ENCODE measurements at regions not wholly inside any gene's neighbourhood (a gene's known extent, or its start where the extent isn't known, plus 50 kb on each side); places are given as distances from the start of the nearest gene placed in this dataset.

DNA sequence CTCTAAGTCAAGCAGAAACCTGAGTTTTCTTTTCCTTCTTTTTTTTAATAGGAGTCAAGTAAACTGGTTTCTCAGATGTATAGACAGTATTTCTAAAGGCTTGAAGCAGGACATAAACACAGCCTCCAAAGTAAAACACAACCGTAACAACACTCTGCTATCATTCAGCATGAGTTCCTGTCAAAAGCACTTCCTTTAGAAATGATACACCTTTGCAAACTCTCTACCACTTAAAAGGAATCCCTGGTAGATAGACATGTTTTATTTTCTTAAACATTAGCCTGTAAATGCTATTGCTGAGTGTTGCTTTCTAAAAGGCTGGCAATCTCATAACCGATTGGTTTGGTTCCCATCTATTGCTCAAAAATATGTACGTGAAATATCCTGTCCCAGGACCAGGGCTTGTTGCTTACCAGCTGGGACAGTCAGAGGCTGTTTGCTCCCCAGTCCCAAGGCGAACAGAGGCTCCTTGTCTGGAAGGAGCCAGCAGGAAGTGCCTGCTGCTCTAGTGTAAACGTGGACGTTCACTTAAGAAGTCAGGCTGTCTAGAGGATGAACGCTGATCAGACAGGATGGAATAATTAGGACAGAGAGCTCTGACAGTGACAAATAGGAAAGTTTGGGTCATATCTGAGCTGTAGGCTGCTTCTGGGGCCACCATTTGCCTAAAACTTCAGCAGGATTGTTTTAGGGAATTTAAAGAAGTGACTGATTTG, 173.9 kb upstream of the KLF3 start:
- DNase-seq, result no peak

- no peak for DNase-seq
Observed at GRCh38 chr4:38490753-38491446, 173.1 kb upstream of the KLF3 start.

GRCh38 chr4:38491854-38492478, 172.0 kb upstream of the KLF3 start:
- DNase-seq, result no peak

DNA sequence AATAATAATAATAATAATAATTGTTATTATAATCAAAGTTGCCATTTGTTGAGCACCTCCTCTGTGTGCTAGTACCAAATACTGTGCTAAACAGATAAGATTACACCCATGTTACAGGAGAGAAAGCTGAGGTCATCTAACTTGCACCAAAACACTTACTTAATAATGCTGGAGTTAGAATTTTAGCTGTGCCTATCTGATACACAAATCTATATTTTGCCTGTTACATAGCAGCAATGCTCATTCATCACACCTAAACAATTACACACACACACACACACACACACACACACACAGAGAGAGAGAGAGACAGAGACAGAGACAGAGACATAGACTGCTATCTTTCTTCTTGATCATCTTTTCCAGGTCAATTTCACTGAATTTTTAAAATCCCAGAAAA, 170.9 kb upstream of the KLF3 start:
- no peak for DNase-seq

DNA sequence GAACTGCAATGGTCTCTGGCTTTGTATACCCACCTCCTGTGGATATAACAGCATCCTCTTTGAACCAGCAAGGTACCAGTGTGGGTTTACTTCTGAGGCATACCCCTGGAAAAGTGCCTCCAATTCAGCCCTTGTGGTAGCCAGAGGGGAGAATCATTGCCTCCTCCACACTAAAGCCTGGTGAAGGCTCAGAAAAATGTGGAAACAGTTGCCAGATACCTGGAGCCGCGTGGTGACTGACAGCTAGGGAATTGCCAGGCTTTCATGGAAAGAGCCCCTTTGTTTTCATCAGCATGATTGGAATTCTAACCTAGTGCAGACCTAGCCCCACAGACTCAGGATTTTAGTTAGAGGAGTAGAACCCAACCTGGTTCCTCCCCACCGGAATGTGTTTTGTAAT, 168.6 kb upstream of the KLF3 start:
- no peak for DNase-seq

GRCh38 chr4:38497121-38497520, 166.9 kb upstream of the KLF3 start:
- DNase-seq, result no peak

DNA sequence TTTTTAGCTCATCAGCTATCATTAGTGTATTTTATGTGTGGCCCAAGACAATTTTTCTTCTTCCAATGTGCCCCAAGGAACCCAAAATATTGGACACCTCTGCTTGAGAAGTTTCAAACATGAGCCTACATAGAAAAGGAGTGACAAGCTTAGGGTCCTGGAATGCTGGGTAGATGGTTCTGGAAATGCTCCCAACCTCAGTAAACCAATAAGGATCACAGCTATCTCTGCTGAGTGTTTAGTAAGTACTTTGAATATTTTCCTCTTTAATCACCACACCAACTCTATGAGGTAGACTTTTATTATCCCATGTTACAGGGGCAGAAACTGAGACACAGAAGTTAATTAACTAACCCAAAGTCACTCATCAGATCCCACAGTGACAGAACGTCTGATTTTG, 164.9 kb upstream of the KLF3 start:
- DNase-seq, result no peak

DNA sequence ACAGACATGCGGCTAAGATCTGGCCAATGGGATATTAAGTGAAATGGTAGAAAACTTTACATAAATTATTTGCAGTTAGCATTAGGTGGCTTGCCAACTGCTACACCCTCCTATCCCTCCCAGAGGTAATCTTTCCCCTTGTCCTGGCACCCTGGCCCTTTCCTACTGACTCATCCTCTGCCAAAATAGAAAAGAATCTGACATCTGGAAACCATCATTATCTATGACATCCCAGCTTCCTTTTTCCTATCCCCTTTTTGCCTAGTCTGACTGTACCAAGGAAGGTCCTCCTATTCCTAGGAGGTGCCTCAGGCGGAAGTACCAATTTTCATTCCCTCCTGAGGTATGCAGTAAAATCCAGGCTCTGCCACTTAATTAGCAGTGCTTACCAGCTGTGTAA, 163.6 kb upstream of the KLF3 start:
- no peak for DNase-seq

DNA sequence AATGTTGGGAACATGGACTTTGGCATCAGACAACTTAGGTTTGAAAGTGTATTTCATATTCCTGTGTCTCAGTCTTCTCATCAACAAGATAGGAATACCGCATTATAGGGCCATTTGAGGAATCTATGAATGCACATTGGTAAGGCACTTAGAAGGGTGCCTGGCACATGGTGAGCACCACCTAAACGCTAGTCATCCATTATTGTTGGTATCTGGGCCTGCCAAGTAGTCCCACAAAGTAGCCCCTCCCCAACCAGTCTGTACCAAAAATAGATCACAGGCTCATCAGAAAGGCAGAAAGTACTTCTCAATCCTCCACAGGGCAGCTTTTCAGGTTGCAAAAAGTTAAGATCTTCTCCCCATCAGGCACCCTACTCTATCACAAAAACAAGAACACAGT, 162.3 kb upstream of the KLF3 start:
- no peak for DNase-seq

- no peak for DNase-seq
Observed at GRCh38 chr4:38503689-38504395, 160.2 kb upstream of the KLF3 start.

DNA sequence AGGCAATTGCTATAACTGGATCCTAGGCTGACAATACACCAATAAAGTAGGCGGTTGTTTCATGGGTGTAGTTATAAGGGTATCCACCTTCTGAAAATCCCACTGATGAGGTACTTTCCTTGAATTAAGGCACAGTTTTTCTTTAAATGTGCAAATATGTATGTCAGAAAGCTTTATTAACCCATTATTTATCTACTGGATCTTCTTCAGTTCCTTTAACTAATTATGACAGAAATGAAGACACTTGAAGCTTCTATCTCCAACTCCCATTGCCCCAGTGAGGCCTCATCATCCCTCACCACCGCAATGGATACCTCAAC, 159.6 kb upstream of the KLF3 start:
- no peak for DNase-seq

DNA sequence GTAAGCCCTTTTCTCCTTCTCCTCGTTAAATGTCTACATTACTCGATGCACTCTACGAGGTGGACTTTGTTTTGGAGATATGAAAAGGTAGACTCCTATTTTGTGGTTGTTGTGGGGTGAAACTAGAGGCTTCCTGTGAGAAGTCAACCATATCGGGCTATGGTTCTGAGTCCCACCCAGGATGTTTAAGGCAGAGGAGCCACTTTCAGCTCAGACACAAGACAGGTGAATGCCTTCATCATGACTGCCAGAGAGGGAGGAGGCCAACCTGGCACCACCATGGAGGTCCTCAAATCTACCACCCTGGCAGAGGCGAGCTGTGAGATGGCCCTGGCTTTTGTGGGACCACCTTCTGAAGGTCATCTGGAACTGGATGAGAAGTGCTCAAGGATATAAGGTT, 154.4 kb upstream of the KLF3 start:
- no peak for DNase-seq

DNA sequence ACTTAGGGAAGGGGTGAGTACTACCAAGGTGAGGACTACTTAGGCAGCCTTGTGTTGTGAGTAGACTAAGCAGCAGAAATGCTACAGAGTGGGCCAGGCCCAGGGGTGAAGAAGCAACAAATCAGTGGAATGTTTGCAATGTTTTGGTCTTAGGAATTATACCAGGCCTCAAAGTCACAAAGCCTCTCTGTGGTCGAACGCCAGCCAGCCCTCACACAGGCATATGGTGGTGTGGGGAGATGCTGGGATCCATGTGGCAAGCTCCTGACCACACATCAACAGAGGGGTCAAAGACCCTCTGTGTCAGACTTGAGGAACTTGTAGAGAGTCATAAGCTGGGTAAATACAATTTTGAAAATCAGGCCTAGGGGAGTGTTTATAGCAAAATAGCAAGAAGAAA, 153.8 kb upstream of the KLF3 start:
- no peak for DNase-seq

DNA sequence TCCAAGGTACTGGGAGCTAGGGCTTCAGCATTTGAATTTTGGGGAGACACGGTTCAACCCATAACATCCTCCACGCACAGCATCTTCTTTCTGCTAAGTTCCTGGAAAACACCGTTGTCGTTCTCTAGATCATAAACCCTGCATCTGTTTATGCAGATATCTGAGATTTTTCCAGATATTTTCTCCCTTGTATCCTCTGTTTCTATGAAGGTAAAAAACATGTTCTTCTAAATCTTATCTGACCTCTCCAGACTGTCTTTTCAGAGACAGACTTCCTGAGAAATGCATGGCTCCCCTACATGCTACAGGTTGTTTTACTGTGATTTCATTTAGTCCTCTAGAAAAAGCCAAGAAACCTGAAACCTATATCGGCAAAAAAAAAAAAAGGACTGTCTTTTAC, 152.3 kb upstream of the KLF3 start:
- DNase-seq, result no peak

GRCh38 chr4:38512840-38513239, 151.2 kb upstream of the KLF3 start:
- DNase-seq, result no peak

- no peak for DNase-seq
Observed at GRCh38 chr4:38514465-38515146, 149.4 kb upstream of the KLF3 start.

- DNase-seq, result no peak
Observed at GRCh38 chr4:38516190-38516589, 147.8 kb upstream of the KLF3 start.

DNA sequence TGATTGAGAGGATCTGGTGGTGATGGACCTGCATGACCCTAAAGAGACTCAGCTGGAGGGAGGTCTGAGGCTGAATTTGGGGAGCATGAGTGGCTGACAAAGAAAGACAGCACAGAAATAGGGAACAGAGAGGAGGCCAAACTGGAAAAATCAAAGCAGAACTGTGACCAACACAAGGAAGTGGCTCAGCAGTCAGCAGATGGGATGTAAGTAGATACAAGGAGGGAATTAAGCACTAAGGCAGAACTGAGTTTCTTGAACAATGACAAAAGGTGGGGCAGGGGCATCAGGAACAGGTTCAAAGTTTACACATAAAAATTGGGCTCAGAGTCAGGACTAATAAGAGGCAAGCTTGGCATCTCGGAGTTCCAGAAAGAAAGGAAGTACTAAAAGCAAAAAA, 144.3 kb upstream of the KLF3 start:
- no peak for DNase-seq

GRCh38 chr4:38523054-38523453, 140.9 kb upstream of the KLF3 start:
- DNase-seq, result no peak

DNA sequence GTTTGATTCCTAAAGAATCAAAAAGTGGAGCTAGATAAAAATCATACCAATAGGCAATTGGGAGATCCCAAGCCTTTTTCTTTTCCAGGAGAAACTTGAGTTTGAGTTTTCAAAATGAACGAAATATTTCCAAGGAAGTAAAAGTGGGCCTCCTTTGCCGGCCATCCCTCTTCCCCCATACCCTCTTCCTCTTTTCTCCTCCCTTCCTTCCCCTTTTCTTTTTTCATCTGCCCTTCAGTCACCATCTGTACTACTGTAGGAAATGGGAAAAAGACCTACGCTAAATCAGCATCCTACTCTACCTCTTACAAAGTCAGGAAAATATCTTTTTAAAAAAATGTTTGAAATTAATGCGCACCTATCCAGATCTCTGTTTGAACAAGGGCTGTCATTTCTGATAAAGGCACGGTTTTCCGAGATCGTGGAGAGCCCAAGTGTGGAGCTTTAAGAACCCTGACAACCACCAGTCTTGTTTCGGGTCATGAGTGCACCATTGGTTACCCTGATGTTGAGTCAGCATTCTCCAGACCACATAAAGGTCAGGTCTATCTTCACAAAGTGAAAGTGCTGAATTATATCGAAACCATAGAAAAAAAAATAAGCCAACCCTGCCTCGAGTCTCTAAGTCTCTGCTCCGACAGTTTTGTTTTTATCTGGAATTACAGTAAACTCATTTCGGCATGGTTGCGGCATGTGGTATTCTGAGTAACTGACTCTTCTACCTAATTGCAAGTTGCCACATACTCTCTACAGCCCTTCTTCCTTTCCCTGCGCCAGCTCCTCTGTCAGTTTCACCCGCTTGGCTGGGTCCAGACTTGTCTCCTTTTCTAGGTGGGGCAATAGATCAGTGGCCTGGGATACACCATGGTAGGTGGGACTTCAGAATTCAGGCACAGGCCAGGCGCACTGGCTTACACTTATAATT, 140.2 kb upstream of the KLF3 start:
- peak; percentile 41 for DNase-seq

DNA sequence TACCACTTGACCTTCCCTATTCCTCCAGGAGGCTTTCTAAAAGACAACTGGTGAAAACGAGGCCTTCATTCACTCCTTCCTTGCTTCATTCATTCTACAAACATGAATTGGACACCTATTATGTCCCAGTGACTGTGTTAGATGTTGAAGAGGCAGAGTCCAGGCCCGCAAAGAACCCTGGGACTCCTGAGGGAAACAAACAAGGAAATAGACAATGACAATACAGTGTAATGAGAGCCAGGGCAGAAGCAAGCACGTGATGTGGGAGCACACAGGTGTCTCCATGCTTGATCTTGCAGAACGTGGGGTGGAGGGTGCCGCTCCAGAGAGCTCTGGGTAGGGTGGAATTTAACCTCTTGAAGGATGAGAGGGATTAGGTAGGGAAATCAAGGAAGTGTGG, 137.6 kb upstream of the KLF3 start:
- no peak for DNase-seq
